ENCODE measurements at regions not wholly inside any gene's neighbourhood (a gene's known extent, or its start where the extent isn't known, plus 50 kb on each side); places are given as distances from the start of the nearest gene placed in this dataset.

GRCh38 chr12:126602612-126603011, 1537.4 kb downstream of the AACS start:
- TF ChIP-seq MXI1 (conservative IDR thresholded peaks at IDR 0.05; ENCODE audit: poor library complexity, severe bottlenecking), result no peak
- no peak for TF ChIP-seq CTCF (IDR thresholded peaks at IDR 0.05; ENCODE audit: poor library complexity, severe bottlenecking)
- no peak for TF ChIP-seq TAF1 (IDR thresholded peaks at IDR 0.05; ENCODE audit: low read depth)
- TF ChIP-seq REST (IDR thresholded peaks at IDR 0.05; ENCODE audit: borderline replicate concordance), result no peak
- no peak for TF ChIP-seq RAD21 (conservative IDR thresholded peaks at IDR 0.05)
- no peak for TF ChIP-seq POLR2AphosphoS5 (IDR thresholded peaks at IDR 0.05)
- no peak for TF ChIP-seq EP300 (conservative IDR thresholded peaks at IDR 0.05; ENCODE audit: poor library complexity, severe bottlenecking)
- no peak for TF ChIP-seq EZH2 (IDR thresholded peaks at IDR 0.05; ENCODE audit: borderline replicate concordance, insufficient read depth, low read length, poor library complexity, severe bottlenecking)
- TF ChIP-seq SMC3 (conservative IDR thresholded peaks at IDR 0.05; ENCODE audit: poor library complexity), result no peak
- Histone ChIP-seq H3K79me2 (replicated peaks; ENCODE audit: insufficient read depth, low read length) (no peaks in the 10 kb centered on the region), H3K27me3 (ENCODE audit: insufficient read depth, low read depth, low read length) (no peaks in the 10 kb centered on the region), H3F3A (ENCODE audit: insufficient read depth, low read length, poor library complexity, severe bottlenecking) (no peaks in the 10 kb centered on the region), H3K9me2 (ENCODE audit: insufficient read depth, low read length) (no peaks in the 10 kb centered on the region), H3K9ac (ENCODE audit: low read length) (no peak overlapping the region), H3K27ac (ENCODE audit: low read length) (no peak overlapping the region), H3K4me2 (ENCODE audit: low read length) (no peak overlapping the region), H4K20me1 (ENCODE audit: insufficient read depth) (no peaks in the 10 kb centered on the region), H3K4me3 (ENCODE audit: low read length) (no peak overlapping the region), H3K9me3 (ENCODE audit: low read length) (no peaks in the 10 kb centered on the region), H2AFZ (ENCODE audit: low read depth, low read length) (no peak overlapping the region), H3K36me3 (ENCODE audit: insufficient read depth, low read length) (no peaks in the 10 kb centered on the region)

GRCh38 chr12:126607157-126607556, 1541.9 kb downstream of the AACS start:
- no peaks in the 10 kb centered on the region for H3K9me3 ChIP-seq (ENCODE audit: low read length)
- H3K27ac ChIP-seq (ENCODE audit: low read length), result no peak overlapping the region
- no peak overlapping the region for H3K4me3 ChIP-seq (ENCODE audit: low read length)
- H3K9ac ChIP-seq (ENCODE audit: low read length), result no peak overlapping the region
- no peaks in the 10 kb centered on the region for H3K27me3 ChIP-seq (ENCODE audit: insufficient read depth, low read depth, low read length)
- no peak overlapping the region for H2AFZ ChIP-seq (ENCODE audit: low read depth, low read length)
- no peak overlapping the region for H3K4me2 ChIP-seq (ENCODE audit: low read length)
- no peaks in the 10 kb centered on the region for H3K9me2 ChIP-seq (ENCODE audit: insufficient read depth, low read length)
- no peaks in the 10 kb centered on the region for H3K36me3 ChIP-seq (ENCODE audit: insufficient read depth, low read length)
- TF ChIP-seq EZH2 (IDR thresholded peaks at IDR 0.05; ENCODE audit: borderline replicate concordance, insufficient read depth, low read length, poor library complexity, severe bottlenecking) (no peak), TAF1 (IDR thresholded peaks at IDR 0.05; ENCODE audit: low read depth) (no peak), POLR2AphosphoS5 (IDR thresholded peaks at IDR 0.05) (no peak), REST (IDR thresholded peaks at IDR 0.05; ENCODE audit: borderline replicate concordance) (no peak), SMC3 (conservative IDR thresholded peaks at IDR 0.05; ENCODE audit: poor library complexity) (no peak), CTCF (IDR thresholded peaks at IDR 0.05; ENCODE audit: poor library complexity, severe bottlenecking) (no peak), EP300 (conservative IDR thresholded peaks at IDR 0.05; ENCODE audit: poor library complexity, severe bottlenecking) (no peak), RAD21 (conservative IDR thresholded peaks at IDR 0.05) (no peak), MXI1 (conservative IDR thresholded peaks at IDR 0.05; ENCODE audit: poor library complexity, severe bottlenecking) (no peak)
- H3K79me2 ChIP-seq (replicated peaks; ENCODE audit: insufficient read depth, low read length), result no peaks in the 10 kb centered on the region
- no peaks in the 10 kb centered on the region for H4K20me1 ChIP-seq (ENCODE audit: insufficient read depth)
- H3F3A ChIP-seq (ENCODE audit: insufficient read depth, low read length, poor library complexity, severe bottlenecking), result no peaks in the 10 kb centered on the region
